MCF 10A (cell line): ENCODE measurements at regions not wholly inside any gene's neighbourhood (a gene's known extent, or its start where the extent isn't known, plus 50 kb on each side); places are given as distances from the start of the nearest gene placed in this dataset.

Experiments
- BruUV-seq: library from RNA; stranded (reverse); fragments of 400-500 nt; replicated peaks from 2 replicates; lab custom pipeline; 2021; lab: Mats Ljungman, UMichigan
- CTCF ChIA-PET: fragments of 300-600 bp; sonication (Branson Sonifier 250); formaldehyde crosslinking; extraction: SDS; loops from one replicate; lab custom pipeline; 2021; ENCODE audit warnings: antibody characterized with exemption, inconsistent platforms; lab: Yijun Ruan, JAX
- POLR2A ChIA-PET: fragments of 300-600, 350-650 bp; sonication (Branson Sonifier 250); formaldehyde crosslinking; extraction: SDS; loops from one replicate; lab custom pipeline; 2020; ENCODE audit warnings: antibody characterized with exemption, inconsistent platforms; lab: Yijun Ruan, JAX
- DNase-seq: peaks from one replicate; pipeline ENCODE4 v3.0.0-alpha.2; 2018; ENCODE audit not compliant: unreplicated experiment
- H3K27ac Mint-ChIP-seq: one replicate; pipeline ENCODE4 v1.8.0; 2022; ENCODE audit warnings: mild to moderate bottlenecking, low read depth, mixed read lengths; ENCODE audit not compliant: unreplicated experiment
- H3K27me3 Mint-ChIP-seq: one replicate; pipeline ENCODE4 v1.8.0; 2022; ENCODE audit warnings: mixed read lengths; ENCODE audit not compliant: insufficient read depth, unreplicated experiment
- H3K36me3 Mint-ChIP-seq: one replicate; pipeline ENCODE4 v1.8.0; 2022; ENCODE audit warnings: mild to moderate bottlenecking, moderate library complexity, mixed read lengths; ENCODE audit not compliant: insufficient read depth, unreplicated experiment
- H3K4me1 Mint-ChIP-seq: one replicate; pipeline ENCODE4 v1.8.0; 2022; ENCODE audit warnings: mixed read lengths; ENCODE audit not compliant: insufficient read depth, unreplicated experiment
- H3K4me3 Mint-ChIP-seq: one replicate; pipeline ENCODE4 v1.8.0; 2022; ENCODE audit warnings: mild to moderate bottlenecking, moderate library complexity, mixed read lengths; ENCODE audit not compliant: unreplicated experiment
- H3K9me3 Mint-ChIP-seq: one replicate; pipeline ENCODE4 v1.8.0; 2022; ENCODE audit warnings: mixed read lengths; ENCODE audit not compliant: unreplicated experiment
- intact Hi-C: fragments of 100-400 bp; cut with micrococcal nuclease; formaldehyde crosslinking; loops from 2 replicates; pipeline ENCODE4 v1.14.1; 2022
- TF ChIP-seq, protein P1 (sequence below): fragments of 200-600 bp; IDR thresholded peaks from one replicate; pipeline ENCODE4 v1.8.0; 2022; ENCODE audit warnings: antibody characterized with exemption, mild to moderate bottlenecking; ENCODE audit not compliant: unreplicated experiment

GRCh38 chr4:130510661-130511060, 1414.7 kb downstream of the C4orf33 start:
- POLR2A ChIA-PET = interaction anchor here (0.9 kb wide), 1 partner anchor 26 kb away, joined by 3 read pairs; no protein-coding TSS in a partner anchor
- H3K4me1 Mint-ChIP-seq = no peaks in the 10 kb centered on the region
- no peak for DNase-seq
- no peak overlapping the region for H3K4me3 Mint-ChIP-seq
- no peaks in the 10 kb centered on the region for H3K27me3 Mint-ChIP-seq
- no peak overlapping the region for H3K27ac Mint-ChIP-seq
- intact Hi-C loops = no loop called here
- no peaks in the 10 kb centered on the region for H3K36me3 Mint-ChIP-seq
- BruUV-seq = no TSS peak
- CTCF ChIA-PET = interaction anchor here (0.6 kb wide), 1 partner anchor 43 kb away, joined by 3 read pairs; no protein-coding TSS in a partner anchor
- TF ChIP-seq, protein P1, sequence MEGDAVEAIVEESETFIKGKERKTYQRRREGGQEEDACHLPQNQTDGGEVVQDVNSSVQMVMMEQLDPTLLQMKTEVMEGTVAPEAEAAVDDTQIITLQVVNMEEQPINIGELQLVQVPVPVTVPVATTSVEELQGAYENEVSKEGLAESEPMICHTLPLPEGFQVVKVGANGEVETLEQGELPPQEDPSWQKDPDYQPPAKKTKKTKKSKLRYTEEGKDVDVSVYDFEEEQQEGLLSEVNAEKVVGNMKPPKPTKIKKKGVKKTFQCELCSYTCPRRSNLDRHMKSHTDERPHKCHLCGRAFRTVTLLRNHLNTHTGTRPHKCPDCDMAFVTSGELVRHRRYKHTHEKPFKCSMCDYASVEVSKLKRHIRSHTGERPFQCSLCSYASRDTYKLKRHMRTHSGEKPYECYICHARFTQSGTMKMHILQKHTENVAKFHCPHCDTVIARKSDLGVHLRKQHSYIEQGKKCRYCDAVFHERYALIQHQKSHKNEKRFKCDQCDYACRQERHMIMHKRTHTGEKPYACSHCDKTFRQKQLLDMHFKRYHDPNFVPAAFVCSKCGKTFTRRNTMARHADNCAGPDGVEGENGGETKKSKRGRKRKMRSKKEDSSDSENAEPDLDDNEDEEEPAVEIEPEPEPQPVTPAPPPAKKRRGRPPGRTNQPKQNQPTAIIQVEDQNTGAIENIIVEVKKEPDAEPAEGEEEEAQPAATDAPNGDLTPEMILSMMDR = no peak
- no peaks in the 10 kb centered on the region for H3K9me3 Mint-ChIP-seq

GRCh38 chr4:130511776-130512175, 1415.8 kb downstream of the C4orf33 start:
- no peak overlapping the region for H3K27ac Mint-ChIP-seq
- H3K27me3 Mint-ChIP-seq = no peaks in the 10 kb centered on the region
- TF ChIP-seq, protein P1 = no peak
- H3K4me3 Mint-ChIP-seq = no peak overlapping the region
- no peak for DNase-seq
- ChIA-PET CTCF (no interaction called here), POLR2A (no interaction called here)
- no TSS peak for BruUV-seq
- no peaks in the 10 kb centered on the region for H3K9me3 Mint-ChIP-seq
- intact Hi-C loops = no loop called here
- H3K36me3 Mint-ChIP-seq = no peaks in the 10 kb centered on the region
- H3K4me1 Mint-ChIP-seq = no peaks in the 10 kb centered on the region

GRCh38 chr4:130524057-130524456, 1428.1 kb downstream of the C4orf33 start:
- DNase-seq = no peak
- Mint-ChIP-seq H3K27ac (no peak overlapping the region), H3K4me1 (no peaks in the 10 kb centered on the region), H3K9me3 (peaks cover 15% of the 10 kb centered on the region), H3K36me3 (no peaks in the 10 kb centered on the region), H3K27me3 (no peaks in the 10 kb centered on the region), H3K4me3 (no peak overlapping the region)
- BruUV-seq = no TSS peak
- ChIA-PET POLR2A (no interaction called here), CTCF (interaction anchor here (0.7 kb wide), 1 partner anchor 92 kb away, joined by 3 read pairs; no protein-coding TSS in a partner anchor)
- TF ChIP-seq, protein P1 = no peak
- intact Hi-C loops = no loop called here

DNA sequence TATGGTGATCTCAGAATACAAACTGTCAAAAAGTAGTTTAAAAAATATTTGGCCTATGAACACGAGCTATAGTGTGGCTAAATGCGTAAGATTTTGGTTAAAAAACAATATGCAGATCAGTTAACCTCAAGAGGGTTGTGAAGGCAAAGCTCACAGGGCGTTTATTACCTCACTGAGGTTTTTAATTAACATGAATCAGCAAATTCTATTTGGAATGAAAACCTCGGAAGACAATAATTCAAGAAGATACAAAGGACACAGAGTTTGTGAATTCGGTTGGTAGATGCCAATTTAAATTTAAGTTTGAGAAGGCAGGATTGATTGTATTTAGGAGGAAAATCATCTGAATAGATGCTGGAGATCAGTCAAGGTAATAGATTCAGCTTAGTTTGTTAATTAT, 1434.6 kb downstream of the C4orf33 start:
- Mint-ChIP-seq H3K27ac (no peak overlapping the region), H3K4me3 (no peak overlapping the region), H3K27me3 (no peaks in the 10 kb centered on the region), H3K4me1 (no peaks in the 10 kb centered on the region), H3K9me3 (no peaks in the 10 kb centered on the region), H3K36me3 (no peaks in the 10 kb centered on the region)
- no peak for DNase-seq
- CTCF ChIA-PET = no interaction called here
- TF ChIP-seq, protein P1 = no peak
- intact Hi-C loops = no loop called here
- BruUV-seq = no TSS peak
- POLR2A ChIA-PET = no interaction called here
